H1 (cell line): ENCODE measurements at regions not wholly inside any gene's neighbourhood (a gene's known extent, or its start where the extent isn't known, plus 50 kb on each side); places are given as distances from the start of the nearest gene placed in this dataset.

Experiments used
- BRCA1 ChIP-seq: IDR thresholded peaks from 2 replicates; pipeline ENCODE4 v1.6.1; 2012; ENCODE audit warnings: low read depth, low read length, improper control_type of control experiment
- CEBPB ChIP-seq: IDR thresholded peaks from 2 replicates; pipeline ENCODE4 v1.6.1; 2012; ENCODE audit warnings: low read depth, low read length
- CHD2 ChIP-seq: IDR thresholded peaks from 2 replicates; pipeline ENCODE4 v1.6.1; 2012; ENCODE audit warnings: low read length, improper control_type of control experiment
- CTCF ChIP-seq, 3 experiments: IDR thresholded peaks; 1 replicate in 2 of 3; 2 replicates in 1 of 3; pipeline versions ENCODE4 v1.5.1 to v1.6.1; 2011; ENCODE audit warnings: low read length in 3 of 3, mild to moderate bottlenecking in 3 of 3, inconsistent platforms in 2 of 3, low read depth in 1 of 3, moderate library complexity in 1 of 3; ENCODE audit not compliant: insufficient read depth in 1 of 3; ENCODE audit errors: control extremely low read depth in 1 of 3
- EP300 ChIP-seq, 2 experiments: IDR thresholded peaks; 1 replicate in 1 of 2; 2 replicates in 1 of 2; pipeline ENCODE4 v1.6.1; 2011 to 2012; ENCODE audit warnings: low read depth in 2 of 2, low read length in 2 of 2, mild to moderate bottlenecking in 2 of 2, borderline replicate concordance in 1 of 2, inconsistent platforms in 1 of 2, moderate library complexity in 1 of 2
- EZH2 ChIP-seq: fragments of 200-600 bp; sonication (generic); IDR thresholded peaks from 2 replicates; pipeline ENCODE4 v1.7.1; 2012; ENCODE audit warnings: low read depth, mild to moderate bottlenecking, moderate library complexity, low read length, inconsistent platforms; ENCODE audit not compliant: severe bottlenecking
- HDAC2 ChIP-seq, 2 experiments: fragments of 300-600 bp in 1 of 2; sonication (generic) in 1 of 2; IDR thresholded peaks; 2 replicates each; pipeline ENCODE4 v1.6.1; 2011 to 2012; ENCODE audit warnings: low read depth in 2 of 2, low read length in 2 of 2, mild to moderate bottlenecking in 2 of 2, moderate library complexity in 2 of 2, borderline replicate concordance in 1 of 2, inconsistent platforms in 1 of 2
- JUN ChIP-seq: IDR thresholded peaks from 2 replicates; pipeline ENCODE4 v1.6.1; 2011; ENCODE audit warnings: low read depth, mild to moderate bottlenecking, improper control_type of control experiment, low read length
- KDM1A ChIP-seq: fragments of 200-600, 300-600 bp; sonication (generic); IDR thresholded peaks from 2 replicates; pipeline ENCODE4 v1.7.1; 2016; ENCODE audit warnings: mild to moderate bottlenecking, low read length, borderline replicate concordance
- NANOG ChIP-seq: IDR thresholded peaks from 2 replicates; pipeline ENCODE4 v1.6.1; 2011; ENCODE audit warnings: low read length, low read depth, mild to moderate bottlenecking, inconsistent platforms; ENCODE audit not compliant: insufficient read depth, poor library complexity, severe bottlenecking
- POLR2A ChIP-seq, 2 experiments: IDR thresholded peaks; 1 replicate in 1 of 2; 2 replicates in 1 of 2; pipeline ENCODE4 v1.6.1; 2011; ENCODE audit warnings: low read depth in 2 of 2, low read length in 2 of 2, mild to moderate bottlenecking in 2 of 2; ENCODE audit errors: control extremely low read depth in 1 of 2
- SP4 ChIP-seq: IDR thresholded peaks from 2 replicates; pipeline ENCODE4 v1.6.1; 2012; ENCODE audit warnings: low read length, inconsistent platforms
- SRF ChIP-seq: IDR thresholded peaks from 2 replicates; pipeline ENCODE4 v1.6.1; 2011; ENCODE audit warnings: mild to moderate bottlenecking, low read depth, low read length, moderate library complexity
- ZNF274 ChIP-seq: IDR thresholded peaks from 2 replicates; pipeline ENCODE4 v1.7.0; 2012; ENCODE audit warnings: low read length, borderline replicate concordance; ENCODE audit errors: extremely low read depth

DNA sequence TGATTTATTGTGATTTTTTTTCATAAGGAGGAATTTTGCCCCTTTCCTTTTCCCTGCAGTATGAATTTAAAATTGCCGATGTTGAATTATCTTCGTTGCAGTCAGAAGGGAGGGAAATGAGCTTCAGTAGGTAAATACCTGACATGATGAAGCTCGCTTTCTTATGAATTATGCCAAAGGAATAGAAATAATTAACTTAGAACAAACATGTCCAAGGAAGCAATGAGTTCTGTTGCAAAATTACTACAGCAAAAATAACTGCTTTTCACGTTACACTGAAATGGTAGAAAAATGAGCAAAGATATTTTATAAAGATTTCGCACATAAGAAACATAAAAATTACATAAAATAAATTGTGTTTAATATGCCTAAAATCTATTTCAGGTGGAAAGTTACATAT lies 91.1 kb upstream of the ZNF804A start:
- TF ChIP-seq BRCA1 (no peak), HDAC2 (IDR thresholded peaks at IDR 0.05; ENCODE audit: borderline replicate concordance in 1 of 2, low read depth in 2 of 2, low read length in 2 of 2) (no peak), CTCF (IDR thresholded peaks at IDR 0.05; ENCODE audit: control extremely low read depth in 1 of 3, insufficient read depth in 1 of 3, low read depth in 1 of 3, low read length in 3 of 3) (no peak), SP4 (no peak), EZH2 (no peak), POLR2A (IDR thresholded peaks at IDR 0.05; ENCODE audit: control extremely low read depth in 1 of 2, low read depth in 2 of 2, low read length in 2 of 2) (no peak), NANOG (no peak), CEBPB (no peak), EP300 (IDR thresholded peaks at IDR 0.05; ENCODE audit: borderline replicate concordance in 1 of 2, low read depth in 2 of 2, low read length in 2 of 2) (no peak), JUN (no peak), SRF (no peak), CHD2 (no peak), KDM1A (no peak), ZNF274 (no peak)
